Nephron progenitor cell (in vitro differentiated cells): ENCODE measurements at regions not wholly inside any gene's neighbourhood (a gene's known extent, or its start where the extent isn't known, plus 50 kb on each side); places are given as distances from the start of the nearest gene placed in this dataset.

Experiments
- DNase-seq: peaks from one replicate; pipeline ENCODE4 v3.0.0; 2021
- H3K27ac Mint-ChIP-seq: 2 replicates; pipeline ENCODE4 v1.8.0; 2021; ENCODE audit warnings: mild to moderate bottlenecking, moderate library complexity, mixed read lengths
- H3K27me3 Mint-ChIP-seq: 2 replicates; pipeline ENCODE4 v1.8.0; 2021; ENCODE audit warnings: mild to moderate bottlenecking, low read depth, mixed read lengths; ENCODE audit not compliant: poor library complexity
- H3K36me3 Mint-ChIP-seq: 2 replicates; pipeline ENCODE4 v1.8.0; 2021; ENCODE audit warnings: low read depth, mixed read lengths
- H3K4me1 Mint-ChIP-seq: 2 replicates; pipeline ENCODE4 v1.8.0; 2021; ENCODE audit warnings: mixed read lengths
- H3K4me3 Mint-ChIP-seq: 2 replicates; pipeline ENCODE4 v1.8.0; 2021; ENCODE audit warnings: mild to moderate bottlenecking, moderate library complexity, mixed read lengths
- H3K9me3 Mint-ChIP-seq: 2 replicates; pipeline ENCODE4 v1.8.0; 2021; ENCODE audit warnings: mild to moderate bottlenecking, moderate library complexity, mixed read lengths
- CTCF ChIP-seq: fragments of 200-600 bp; sonication (generic); IDR thresholded peaks from 2 replicates; pipeline ENCODE4 v1.5.0; 2021; ENCODE audit warnings: antibody characterized with exemption

GRCh38 chr4:58961283-58961682 is 1851.1 kb upstream of the IGFBP7 start:
- Mint-ChIP-seq H3K27me3 (no peaks in the 10 kb centered on the region), H3K27ac (no peak overlapping the region), H3K36me3 (no peaks in the 10 kb centered on the region), H3K9me3 (no peaks in the 10 kb centered on the region), H3K4me3 (no peak overlapping the region), H3K4me1 (no peaks in the 10 kb centered on the region)
- no peak for TF ChIP-seq CTCF
- DNase-seq: no peak

DNA sequence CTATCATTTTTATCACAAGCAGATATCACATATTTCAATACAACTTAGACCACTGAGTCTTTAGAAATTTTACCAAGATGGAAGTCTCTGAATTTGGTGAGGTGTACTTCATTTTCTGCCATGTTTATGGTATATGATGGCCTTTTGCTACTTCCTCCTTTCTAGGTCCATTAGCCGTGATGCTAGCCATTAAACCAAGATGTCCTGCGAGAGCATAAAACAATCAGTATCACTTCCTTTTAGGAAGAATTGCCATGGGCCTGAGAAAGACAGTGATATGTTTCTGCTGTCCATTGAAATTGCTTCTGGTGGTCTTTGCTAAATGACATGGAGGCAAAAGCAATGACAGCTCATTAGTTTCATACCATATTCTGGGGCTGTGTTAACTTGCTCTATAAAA is 1851.7 kb upstream of the IGFBP7 start:
- H3K36me3 Mint-ChIP-seq: no peaks in the 10 kb centered on the region
- no peaks in the 10 kb centered on the region for H3K4me1 Mint-ChIP-seq
- no peak for DNase-seq
- no peak for TF ChIP-seq CTCF
- no peak overlapping the region for H3K27ac Mint-ChIP-seq
- H3K9me3 Mint-ChIP-seq: no peaks in the 10 kb centered on the region
- no peaks in the 10 kb centered on the region for H3K27me3 Mint-ChIP-seq
- no peak overlapping the region for H3K4me3 Mint-ChIP-seq

DNA sequence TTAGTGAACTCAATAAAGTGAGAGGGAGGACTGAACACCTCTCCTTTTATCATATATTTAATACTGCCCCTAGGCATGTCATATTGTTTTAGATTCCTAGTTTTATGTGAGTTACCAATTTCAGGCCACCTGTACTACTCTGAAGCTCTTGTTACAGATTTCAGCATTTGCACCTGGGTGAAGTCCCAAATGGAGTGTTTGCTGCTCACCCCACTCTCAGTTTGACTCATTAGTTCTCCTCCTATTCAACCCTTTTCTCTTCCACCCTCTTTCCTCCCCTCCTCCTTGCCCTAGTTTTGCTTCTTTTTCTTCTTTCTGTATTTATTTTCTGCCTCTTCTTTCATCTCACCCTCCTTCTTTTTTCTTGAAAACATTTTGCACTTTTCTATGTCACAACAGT is 1852.2 kb upstream of the IGFBP7 start:
- H3K36me3 Mint-ChIP-seq: no peaks in the 10 kb centered on the region
- no peak overlapping the region for H3K27ac Mint-ChIP-seq
- DNase-seq: no peak
- H3K4me1 Mint-ChIP-seq: no peaks in the 10 kb centered on the region
- no peaks in the 10 kb centered on the region for H3K27me3 Mint-ChIP-seq
- no peak overlapping the region for H3K4me3 Mint-ChIP-seq
- no peaks in the 10 kb centered on the region for H3K9me3 Mint-ChIP-seq
- no peak for TF ChIP-seq CTCF

DNA sequence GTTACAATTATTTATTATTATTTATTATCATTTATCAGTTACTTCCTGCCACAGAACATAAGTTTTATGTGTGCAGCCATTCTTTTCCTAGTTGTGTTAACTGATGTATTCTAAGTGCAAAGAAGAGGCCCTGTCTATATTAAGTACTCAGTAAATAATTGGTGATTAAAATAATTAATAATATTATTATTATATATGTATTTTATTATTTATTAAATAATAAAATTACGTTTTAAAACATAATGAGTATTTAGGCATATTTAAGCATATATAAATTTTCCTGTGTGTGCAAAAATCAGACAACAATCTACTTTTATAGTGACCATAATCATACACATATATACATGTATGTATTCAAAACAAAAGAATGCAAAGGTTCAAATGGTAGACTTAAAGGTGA is 1871.6 kb upstream of the IGFBP7 start:
- no peak for TF ChIP-seq CTCF
- Mint-ChIP-seq H3K27ac (no peak overlapping the region), H3K36me3 (no peaks in the 10 kb centered on the region), H3K4me1 (no peaks in the 10 kb centered on the region), H3K27me3 (peaks cover 4% of the 10 kb centered on the region), H3K9me3 (no peaks in the 10 kb centered on the region), H3K4me3 (no peak overlapping the region)
- DNase-seq: no peak

GRCh38 chr4:58983887-58984286 is 1873.7 kb upstream of the IGFBP7 start:
- Mint-ChIP-seq H3K4me3 (no peak overlapping the region), H3K9me3 (no peaks in the 10 kb centered on the region), H3K27ac (no peak overlapping the region), H3K27me3 (peaks cover 4% of the 10 kb centered on the region), H3K36me3 (no peaks in the 10 kb centered on the region), H3K4me1 (no peaks in the 10 kb centered on the region)
- TF ChIP-seq CTCF: no peak
- no peak for DNase-seq

DNA sequence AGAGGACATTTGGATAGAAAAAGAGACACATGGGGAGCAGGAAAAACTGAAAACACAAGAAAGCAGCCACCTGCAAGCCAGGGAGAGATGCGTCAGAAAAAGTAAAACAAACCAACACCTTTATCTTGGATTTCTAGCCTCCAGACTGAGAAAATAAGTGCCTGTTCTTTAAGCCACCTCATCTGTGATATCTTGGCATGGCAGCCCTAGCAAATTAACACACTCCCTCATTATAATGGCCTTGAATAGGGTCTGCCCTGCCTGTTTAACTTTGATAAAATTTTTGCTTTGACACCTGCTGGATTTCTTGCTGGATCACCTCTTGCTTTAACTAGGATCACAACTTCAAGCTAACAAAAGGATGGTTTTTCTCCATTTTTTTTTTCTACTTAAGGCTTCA is 1892.0 kb upstream of the IGFBP7 start:
- Mint-ChIP-seq H3K36me3 (no peaks in the 10 kb centered on the region), H3K9me3 (no peaks in the 10 kb centered on the region), H3K4me3 (no peak overlapping the region), H3K27me3 (peaks cover 4% of the 10 kb centered on the region), H3K4me1 (no peaks in the 10 kb centered on the region), H3K27ac (no peak overlapping the region)
- TF ChIP-seq CTCF: no peak
- no peak for DNase-seq
